Spleen (tissue), 11 donors: ENCODE measurements at regions not wholly inside any gene's neighbourhood (a gene's known extent, or its start where the extent isn't known, plus 50 kb on each side); places are given as distances from the start of the nearest gene placed in this dataset.

Experiments used
- DNase-seq: peaks from one replicate; pipeline ENCODE4 v3.0.0-alpha.2; 2020
- H3K27ac ChIP-seq, 8 donors: fragments of 200-600 bp; sonication (generic) in 7 of 8; 1 replicate in 4 of 8; 2 replicates in 4 of 8; pipeline versions ENCODE4 v1.5.0 to v1.8.0; 2016 to 2021; ENCODE audit warnings: inconsistent platforms in 4 of 8, mild to moderate bottlenecking in 4 of 8, moderate library complexity in 1 of 8
- H3K27me3 ChIP-seq, 7 donors: fragments of 200-600 bp; sonication (generic) in 6 of 7; replicated peaks in 1 of 7; 1 replicate in 4 of 7; 2 replicates in 3 of 7; pipeline versions ENCODE4 v1.5.0 to v1.8.0; 2016 to 2021; ENCODE audit warnings: inconsistent platforms in 3 of 7, mild to moderate bottlenecking in 1 of 7
- H3K36me3 ChIP-seq, 6 donors: fragments of 200-600 bp; sonication (generic) in 5 of 6; 1 replicate in 4 of 6; 2 replicates in 2 of 6; pipeline versions ENCODE4 v1.5.0 to v1.8.0; 2016 to 2021; ENCODE audit warnings: inconsistent platforms in 2 of 6
- H3K4me1 ChIP-seq, 6 donors: fragments of 200-600 bp; sonication (generic) in 5 of 6; 1 replicate in 3 of 6; 2 replicates in 3 of 6; pipeline versions ENCODE4 v1.5.0 to v1.8.0; 2016 to 2021; ENCODE audit warnings: inconsistent platforms in 3 of 6
- H3K4me3 ChIP-seq, 8 donors: fragments of 200-600 bp; sonication (generic) in 7 of 8; 1 replicate in 4 of 8; 2 replicates in 4 of 8; pipeline versions ENCODE4 v1.5.0 to v1.8.0; 2016 to 2021; ENCODE audit warnings: inconsistent platforms in 4 of 8, mild to moderate bottlenecking in 4 of 8, moderate library complexity in 2 of 8
- H3K9me3 ChIP-seq, 8 donors: fragments of 200-600 bp; sonication (generic) in 7 of 8; 1 replicate in 4 of 8; 2 replicates in 4 of 8; pipeline versions ENCODE4 v1.5.0 to v1.8.0; 2016 to 2021; ENCODE audit warnings: inconsistent platforms in 4 of 8
- POLR2A ChIP-seq, 3 donors: fragments of 450-650 bp; IDR thresholded peaks; one replicate each; pipeline ENCODE4 v1.5.1; 2017; ENCODE audit warnings: antibody characterized with exemption in 3 of 3, mild to moderate bottlenecking in 1 of 3
- POLR2AphosphoS5 ChIP-seq, 3 donors: sonication (generic); formaldehyde crosslinking; IDR thresholded peaks; one replicate each; pipeline ENCODE4 v1.5.1; 2017; ENCODE audit warnings: antibody characterized with exemption in 3 of 3
- WGBS, 5 donors: extraction: QIAGEN DNeasy Blood & Tissue Kit in 3 of 5; methylation state at CpG; one replicate each; pipeline versions ENCODE4 v1.1.5 to v1.1.7; 2013 to 2018; 5-methylcytosine and 5-hydroxymethylcytosine counted together
- intact Hi-C: fragments of 100-400 bp; cut with DNase I; formaldehyde crosslinking; loops from one replicate; pipeline ENCODE4 v1.15.0; 2023; ENCODE audit warnings: low total_unique reads
- TF ChIP-seq, protein P1 (sequence below), 11 experiments: fragments of 200-600 bp in 7 of 11; fragments of 450-650 bp in 4 of 11; sonication (generic) in 4 of 11; IDR thresholded peaks in 8 of 11; conservative IDR thresholded peaks in 3 of 11; 1 replicate in 7 of 11; 2 replicates in 4 of 11; pipeline versions ENCODE4 v1.4.0 to v1.8.0; 2016 to 2021; ENCODE audit warnings: antibody characterized with exemption in 11 of 11, inconsistent platforms in 4 of 11, mild to moderate bottlenecking in 1 of 11
- donor health status: healthy with polysubstance abuse.
- donor health status: DM: no; HTN: no; CAD: no; lungs with moderate emphysema.
- donor health status: DM: no; HTN: no; CAD: no.
- donor health status: Bipolar disorder and iron deficiency.
- donor health status: healthy.
- donor health status: DM: no; HTN: no; CAD: no.
- donor health status: DM: yes; HTN: yes; CAD: no.

DNA sequence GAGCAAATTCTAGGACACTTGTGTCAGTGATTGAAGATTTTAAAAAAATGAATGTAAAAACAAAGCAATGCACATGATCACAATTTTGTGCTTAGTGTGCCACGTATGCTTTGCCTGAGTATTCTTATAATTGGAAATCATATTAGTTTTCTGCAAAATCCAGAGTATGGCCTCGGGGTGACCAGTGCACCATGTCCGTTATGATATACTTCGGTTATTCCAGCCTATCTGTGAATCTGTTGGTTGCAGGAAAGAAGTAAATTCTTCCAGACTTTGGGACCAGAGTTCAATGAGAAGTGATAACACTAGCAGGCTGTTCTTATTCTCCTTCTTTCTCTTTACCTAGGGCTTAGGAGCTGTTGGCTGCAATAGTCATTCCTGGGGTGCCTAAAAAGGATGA, 152.0 kb upstream of the TMC3 start:
- WGBS, 5 donors = 83 to 96% (median 86%) methylated on average over 4 of the region's 4 CpGs
- DNase-seq = no peak
- TF ChIP-seq POLR2A (IDR thresholded peaks at IDR 0.05) = no peak
- TF ChIP-seq POLR2AphosphoS5 (IDR thresholded peaks at IDR 0.05) = no peak
- TF ChIP-seq, protein P1, sequence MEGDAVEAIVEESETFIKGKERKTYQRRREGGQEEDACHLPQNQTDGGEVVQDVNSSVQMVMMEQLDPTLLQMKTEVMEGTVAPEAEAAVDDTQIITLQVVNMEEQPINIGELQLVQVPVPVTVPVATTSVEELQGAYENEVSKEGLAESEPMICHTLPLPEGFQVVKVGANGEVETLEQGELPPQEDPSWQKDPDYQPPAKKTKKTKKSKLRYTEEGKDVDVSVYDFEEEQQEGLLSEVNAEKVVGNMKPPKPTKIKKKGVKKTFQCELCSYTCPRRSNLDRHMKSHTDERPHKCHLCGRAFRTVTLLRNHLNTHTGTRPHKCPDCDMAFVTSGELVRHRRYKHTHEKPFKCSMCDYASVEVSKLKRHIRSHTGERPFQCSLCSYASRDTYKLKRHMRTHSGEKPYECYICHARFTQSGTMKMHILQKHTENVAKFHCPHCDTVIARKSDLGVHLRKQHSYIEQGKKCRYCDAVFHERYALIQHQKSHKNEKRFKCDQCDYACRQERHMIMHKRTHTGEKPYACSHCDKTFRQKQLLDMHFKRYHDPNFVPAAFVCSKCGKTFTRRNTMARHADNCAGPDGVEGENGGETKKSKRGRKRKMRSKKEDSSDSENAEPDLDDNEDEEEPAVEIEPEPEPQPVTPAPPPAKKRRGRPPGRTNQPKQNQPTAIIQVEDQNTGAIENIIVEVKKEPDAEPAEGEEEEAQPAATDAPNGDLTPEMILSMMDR (IDR thresholded peaks at IDR 0.05 in 8 of 11, conservative IDR thresholded peaks at IDR 0.05 in 3 of 11) = no peak
- Histone ChIP-seq H3K4me1 (no peaks in the 10 kb centered on the region), H3K27ac (no peak overlapping the region), H3K4me3 (no peak overlapping the region), H3K9me3 (peaks cover 0 to 3% (median 0%) of the 10 kb centered on the region in 8 donors), H3K36me3 (no peaks in the 10 kb centered on the region), H3K27me3 (no peaks in the 10 kb centered on the region)
- intact Hi-C loops = no loop called here

DNA sequence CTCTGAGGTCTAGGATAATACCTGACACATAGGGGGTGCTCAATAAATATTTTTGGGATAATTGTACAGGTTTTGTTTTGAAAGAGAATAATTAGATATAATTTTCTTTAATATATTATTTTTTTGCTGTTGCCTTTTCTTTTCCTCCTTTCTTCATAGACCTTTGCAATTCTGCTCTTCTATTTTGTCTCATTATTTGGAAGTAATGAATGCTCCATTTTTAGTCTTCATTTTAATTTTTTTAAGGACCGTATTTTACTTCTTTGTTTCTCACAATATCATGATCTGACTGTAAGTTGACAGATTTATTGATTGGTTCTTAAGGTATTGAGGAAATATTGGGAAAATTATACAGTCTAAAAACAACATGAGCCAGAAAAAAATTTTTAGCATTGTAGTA, 150.5 kb upstream of the TMC3 start:
- no peaks in the 10 kb centered on the region for H3K4me1 ChIP-seq
- no peaks in the 10 kb centered on the region for H3K27me3 ChIP-seq
- no peak overlapping the region for H3K4me3 ChIP-seq
- intact Hi-C loops = no loop called here
- no peaks in the 10 kb centered on the region for H3K36me3 ChIP-seq
- no peak overlapping the region for H3K27ac ChIP-seq
- 90 to 96% (median 93%) methylated on average over 1 of the region's 1 CpG for WGBS, 5 donors
- DNase-seq = no peak
- no peak for TF ChIP-seq POLR2A (IDR thresholded peaks at IDR 0.05)
- TF ChIP-seq POLR2AphosphoS5 (IDR thresholded peaks at IDR 0.05) = no peak
- TF ChIP-seq, protein P1 (IDR thresholded peaks at IDR 0.05 in 8 of 11, conservative IDR thresholded peaks at IDR 0.05 in 3 of 11) = no peak
- H3K9me3 ChIP-seq = peaks cover 0 to 3% (median 0%) of the 10 kb centered on the region in 8 donors

DNA sequence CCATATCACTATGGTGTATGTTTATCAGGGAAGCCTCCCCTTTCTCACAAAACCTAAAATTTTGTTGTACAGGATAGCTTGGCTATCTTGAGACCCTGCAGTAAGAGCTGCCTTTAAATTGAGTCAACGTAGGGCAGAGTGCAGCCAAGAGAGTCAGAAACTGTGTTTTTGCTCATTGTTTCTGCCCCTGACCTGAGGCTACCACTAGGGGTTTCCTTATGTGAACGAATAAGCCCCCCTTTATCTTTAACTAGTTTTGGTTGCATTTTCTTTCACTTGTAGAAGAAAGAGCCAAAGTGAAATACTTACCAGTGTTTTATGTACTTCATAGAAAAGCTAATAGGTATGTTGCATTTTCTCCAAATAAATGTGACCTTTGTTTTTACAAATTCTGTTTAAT, 149.9 kb upstream of the TMC3 start:
- 64 to 79% (median 69%) methylated on average over 2 of the region's 2 CpGs for WGBS, 5 donors
- intact Hi-C loops = no loop called here
- Histone ChIP-seq H3K4me1 (no peaks in the 10 kb centered on the region), H3K9me3 (peaks cover 0 to 3% (median 0%) of the 10 kb centered on the region in 8 donors), H3K27ac (no peak overlapping the region), H3K4me3 (no peak overlapping the region), H3K27me3 (no peaks in the 10 kb centered on the region), H3K36me3 (no peaks in the 10 kb centered on the region)
- no peak for DNase-seq
- TF ChIP-seq, protein P1 (IDR thresholded peaks at IDR 0.05 in 8 of 11, conservative IDR thresholded peaks at IDR 0.05 in 3 of 11) = no peak
- TF ChIP-seq POLR2A (IDR thresholded peaks at IDR 0.05) = no peak
- no peak for TF ChIP-seq POLR2AphosphoS5 (IDR thresholded peaks at IDR 0.05)

DNA sequence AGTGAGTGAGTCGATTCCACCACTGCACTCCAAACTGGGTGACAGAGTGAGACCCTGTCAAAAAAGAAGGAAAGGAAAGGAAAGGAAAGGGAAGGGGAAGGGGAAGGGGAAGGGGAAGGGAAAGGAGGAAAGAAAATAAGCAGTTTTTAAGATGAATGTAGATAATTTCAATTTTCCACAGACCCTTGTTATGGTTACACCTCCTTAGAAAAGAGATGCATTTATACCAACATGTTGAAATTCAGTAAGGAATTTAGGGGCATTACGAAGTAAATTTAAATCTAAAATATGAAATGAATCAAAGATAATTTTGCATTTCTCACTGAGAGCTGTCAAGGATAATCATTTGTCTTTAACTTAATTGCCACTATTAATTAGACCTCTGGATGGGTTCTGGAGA, 146.5 kb upstream of the TMC3 start:
- H3K27ac ChIP-seq = no peak overlapping the region
- DNase-seq = no peak
- no peaks in the 10 kb centered on the region for H3K27me3 ChIP-seq
- no peaks in the 10 kb centered on the region for H3K9me3 ChIP-seq
- intact Hi-C loops = no loop called here
- WGBS, 5 donors = 75 to 97% (median 81%) methylated on average over 2 of the region's 2 CpGs
- no peak overlapping the region for H3K4me3 ChIP-seq
- no peaks in the 10 kb centered on the region for H3K4me1 ChIP-seq
- no peaks in the 10 kb centered on the region for H3K36me3 ChIP-seq
- TF ChIP-seq, protein P1 (IDR thresholded peaks at IDR 0.05 in 8 of 11, conservative IDR thresholded peaks at IDR 0.05 in 3 of 11) = no peak
- TF ChIP-seq POLR2AphosphoS5 (IDR thresholded peaks at IDR 0.05) (no peak), POLR2A (IDR thresholded peaks at IDR 0.05) (no peak)
